ENCODE measurements at regions not wholly inside any gene's neighbourhood (a gene's known extent, or its start where the extent isn't known, plus 50 kb on each side); places are given as distances from the start of the nearest gene placed in this dataset.
"Not testable (repeated sequence)": the region's sequence is repeated elsewhere in the genome, so short reads cannot be mapped to it uniquely, and the experiment has no call there.

DNA sequence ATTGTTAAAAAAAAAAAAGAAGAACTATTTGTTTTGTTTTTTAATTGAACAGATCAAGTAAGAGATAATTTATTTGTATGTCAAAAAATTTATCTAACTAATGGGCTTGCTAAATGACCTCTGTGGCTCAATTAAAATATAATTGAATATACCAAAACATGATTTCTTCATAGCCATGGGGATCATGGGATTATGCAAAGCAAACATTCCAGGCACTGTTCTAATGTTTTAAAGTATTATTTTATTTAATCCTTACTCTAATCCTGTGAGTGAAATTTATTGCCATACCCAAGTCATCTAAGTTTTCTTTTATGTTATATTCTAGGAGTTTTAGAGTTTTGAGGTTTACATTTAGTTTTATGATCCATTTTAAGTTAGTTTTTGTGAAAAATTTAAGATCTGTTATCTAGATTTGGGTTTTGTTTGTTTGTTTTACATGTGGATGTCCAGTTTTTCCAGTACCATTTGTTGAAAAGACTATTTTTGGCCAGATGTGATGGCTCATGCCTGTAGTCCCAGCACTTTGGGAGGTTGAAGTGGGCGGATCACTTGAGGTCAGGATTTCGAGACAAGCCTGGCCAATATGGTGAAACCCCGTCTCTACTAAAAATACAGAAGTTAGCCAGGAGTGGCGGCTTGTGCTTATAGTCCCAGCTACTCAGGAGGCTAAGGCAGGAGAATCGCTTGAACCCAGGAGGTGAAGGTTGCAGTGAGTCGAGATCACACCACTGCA lies 52.3 kb upstream of the CNOT10 start:
- H3K4me3 ChIP-seq (ENCODE audit: low read length): no peak overlapping the region
- no peak for DNase-seq (ENCODE audit: low read depth, low spot score)

DNA sequence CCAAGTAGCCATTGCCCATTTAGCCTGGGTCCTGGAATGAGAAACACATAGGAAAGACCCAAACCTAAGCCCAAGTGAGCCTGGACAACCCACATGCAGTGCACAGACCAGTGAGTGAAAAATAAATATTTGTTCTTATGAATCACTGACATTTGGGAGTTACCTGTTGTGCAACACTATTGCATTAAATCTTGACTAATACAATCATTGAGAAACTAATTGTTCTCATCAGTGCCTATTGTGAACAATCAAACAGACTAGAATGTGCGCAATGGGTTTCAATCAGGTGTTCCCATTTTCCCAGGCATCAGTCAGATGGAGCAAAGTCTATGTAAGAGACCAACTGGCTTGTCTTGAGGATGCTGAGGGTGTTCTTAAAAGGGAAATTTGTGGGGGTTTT lies 54.7 kb upstream of the CNOT10 start:
- no peak overlapping the region for H3K4me3 ChIP-seq (ENCODE audit: low read length)

DNA sequence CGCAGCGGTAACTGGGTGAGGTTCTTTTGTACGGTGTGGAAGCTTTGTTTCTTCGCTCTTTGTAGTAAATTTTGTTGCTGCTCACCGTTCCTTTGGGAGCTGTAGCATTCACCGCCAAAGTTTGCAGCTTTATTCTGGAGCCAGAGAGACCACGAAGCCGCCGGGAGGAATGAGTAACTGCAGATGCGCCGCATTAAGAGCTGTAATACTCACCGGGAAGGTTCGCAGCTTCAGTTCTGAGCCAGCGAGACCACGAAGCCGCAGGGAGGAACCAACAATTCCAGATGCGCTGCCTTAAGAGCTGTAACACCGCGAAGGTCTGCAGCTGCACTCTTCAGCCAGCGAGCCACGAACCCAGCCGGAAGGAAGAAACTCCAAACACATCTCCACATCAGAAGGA lies 56.0 kb upstream of the DYNC1LI1 start:
- peak overlapping the region; percentile 2; the same call in 1 of the 2 replicates for H3K4me3 ChIP-seq (ENCODE audit: low read length)
- DNase-seq (ENCODE audit: low read depth, low spot score): peak; percentile 94

More for the DNA sequence above, 54.7 kb upstream of the CNOT10 start:
- no peak for DNase-seq (ENCODE audit: low read depth, low spot score)

DNA sequence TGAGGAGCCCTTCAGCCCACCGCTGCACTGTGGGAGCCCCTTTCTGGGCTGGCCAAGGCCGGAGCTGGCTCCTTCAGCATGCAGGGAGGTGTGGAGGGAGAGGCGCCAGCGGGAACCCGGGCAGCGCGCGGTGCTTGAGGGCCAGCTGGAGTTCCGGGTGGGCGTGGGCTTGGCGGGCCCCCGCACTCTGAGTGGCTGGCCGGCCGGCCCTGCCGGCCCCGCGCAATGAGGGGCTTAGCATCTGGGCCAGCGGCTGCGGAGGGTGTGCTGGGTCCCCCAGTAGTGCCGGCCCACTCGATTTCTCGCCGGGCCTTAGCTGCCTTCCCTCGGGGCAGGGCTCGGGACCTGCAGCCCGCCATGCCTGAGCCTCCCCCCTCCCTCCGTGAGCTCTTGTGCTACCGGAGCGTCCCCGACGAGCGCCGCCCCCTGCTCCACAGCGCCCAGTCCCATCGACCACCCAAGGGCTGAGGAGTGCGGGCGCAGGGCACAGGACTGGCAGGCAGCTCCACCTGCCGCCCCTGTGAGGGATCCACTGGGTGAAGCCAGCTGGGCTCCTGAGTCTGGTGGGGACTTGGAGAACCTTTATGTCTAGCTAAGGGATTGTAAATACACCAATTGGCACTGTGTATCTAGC lies 55.0 kb upstream of the DYNC1LI1 start:
- DNase-seq (ENCODE audit: low read depth, low spot score): not testable (repeated sequence)

DNA sequence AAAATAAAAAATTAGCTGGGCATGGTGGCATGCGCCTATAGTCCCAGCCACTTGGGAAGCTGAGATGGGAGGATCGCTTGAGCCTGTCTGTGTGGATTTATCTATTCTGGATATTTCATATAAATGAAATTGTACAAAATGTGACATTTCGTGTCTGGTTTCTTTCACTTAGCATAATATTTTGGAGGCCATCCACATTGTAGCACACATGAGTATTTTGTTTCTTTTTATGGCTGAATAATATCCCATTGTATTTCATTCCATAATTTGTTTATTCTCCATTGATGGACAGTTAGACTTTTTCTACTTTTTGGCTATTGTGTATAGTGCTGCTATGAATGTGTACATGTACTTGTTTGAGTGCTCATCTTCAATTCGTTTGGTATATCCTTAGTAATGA lies 52.9 kb upstream of the DYNC1LI1 start:
- no peak for DNase-seq (ENCODE audit: low read depth, low spot score)
- no peak overlapping the region for H3K4me3 ChIP-seq (ENCODE audit: low read length)

More for the DNA sequence above, 55.0 kb upstream of the DYNC1LI1 start:
- H3K4me3 ChIP-seq (ENCODE audit: low read length): not testable (repeated sequence)

DNA sequence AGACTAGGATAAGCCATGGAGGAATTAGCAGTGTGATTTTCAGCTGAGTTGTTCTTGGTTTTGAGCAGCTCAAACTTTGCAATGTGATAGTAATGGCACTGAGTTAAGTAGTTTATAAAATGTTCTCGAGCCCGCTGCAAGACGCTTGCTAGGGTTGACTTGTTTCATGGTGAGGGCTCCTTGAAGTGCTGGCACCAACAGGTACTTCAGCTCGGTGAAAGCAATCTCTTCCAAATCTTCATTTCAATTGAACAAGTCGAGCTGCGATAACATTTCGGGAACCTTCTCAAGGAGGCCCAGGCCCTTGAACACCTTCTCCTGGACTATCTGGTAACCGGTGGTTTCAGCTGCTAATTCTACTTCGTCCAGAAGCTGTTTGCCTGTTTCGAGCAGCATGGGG lies 50.8 kb upstream of the DYNC1LI1 start:
- H3K4me3 ChIP-seq (ENCODE audit: low read length): no peak overlapping the region
- DNase-seq (ENCODE audit: low read depth, low spot score): no peak

DNA sequence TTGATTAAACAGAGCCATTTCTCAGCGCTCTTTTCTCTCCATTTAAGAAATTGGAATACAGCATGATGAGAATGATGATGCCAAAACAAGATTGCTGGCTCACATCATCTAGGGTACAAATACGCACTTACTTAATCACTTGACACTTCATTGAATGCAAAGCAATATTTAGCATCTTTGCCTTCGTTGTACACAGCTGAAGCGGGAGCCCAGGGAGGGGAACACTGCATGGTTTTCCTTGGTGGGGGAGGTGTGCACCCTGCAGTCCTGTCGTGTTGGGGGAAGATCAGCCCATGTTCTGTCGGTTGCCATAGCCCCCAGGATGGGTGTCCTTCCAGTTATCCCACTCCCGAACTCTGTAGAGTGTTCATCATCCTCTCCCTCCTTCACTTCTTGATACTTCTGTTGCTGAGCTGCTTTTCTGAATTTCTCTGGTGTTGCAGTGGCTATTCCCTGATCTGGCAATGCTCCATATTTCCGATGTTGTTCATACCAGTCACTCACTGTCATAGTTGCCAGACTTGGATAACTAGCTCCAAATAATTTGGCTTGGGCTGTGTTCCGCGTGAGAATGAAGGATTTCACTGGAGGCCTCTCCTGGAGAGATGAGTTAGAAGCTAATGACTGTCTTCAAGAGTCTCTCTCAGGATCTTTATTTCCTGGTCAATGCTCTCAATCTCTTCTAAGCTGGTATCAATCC lies 50.1 kb upstream of the DYNC1LI1 start:
- DNase-seq (ENCODE audit: low read depth, low spot score): no peak
- H3K4me3 ChIP-seq (ENCODE audit: low read length): no peak overlapping the region
